ENCODE measurements at regions not wholly inside any gene's neighbourhood (a gene's known extent, or its start where the extent isn't known, plus 50 kb on each side); places are given as distances from the start of the nearest gene placed in this dataset.
"Not testable (repeated sequence)": the region's sequence is repeated elsewhere in the genome, so short reads cannot be mapped to it uniquely, and the experiment has no call there.

DNA sequence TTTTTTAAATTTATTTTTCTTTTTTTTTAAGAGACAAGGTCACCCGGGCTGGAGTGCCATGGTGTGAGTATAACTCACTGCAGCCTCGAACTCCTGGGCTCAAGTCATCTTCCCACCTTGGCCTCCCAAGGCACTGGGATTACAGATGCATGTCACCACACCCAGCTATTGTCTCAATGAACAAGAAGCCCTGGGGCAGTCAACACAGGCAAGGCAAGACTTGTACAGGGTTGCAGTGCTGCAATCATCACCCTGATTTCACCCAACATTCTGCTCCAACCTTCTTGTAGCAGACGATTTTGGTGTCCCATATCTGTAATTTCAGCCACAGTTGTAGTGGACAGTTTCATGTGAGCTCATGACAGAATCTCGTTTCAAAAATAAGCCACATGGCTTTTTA lies 205.8 kb upstream of the KIF2A start:
- ChIA-PET POLR2A (no interaction called here), CTCF (no interaction called here)
- no peak for DNase-seq (ENCODE audit: extremely low spot score)

DNA sequence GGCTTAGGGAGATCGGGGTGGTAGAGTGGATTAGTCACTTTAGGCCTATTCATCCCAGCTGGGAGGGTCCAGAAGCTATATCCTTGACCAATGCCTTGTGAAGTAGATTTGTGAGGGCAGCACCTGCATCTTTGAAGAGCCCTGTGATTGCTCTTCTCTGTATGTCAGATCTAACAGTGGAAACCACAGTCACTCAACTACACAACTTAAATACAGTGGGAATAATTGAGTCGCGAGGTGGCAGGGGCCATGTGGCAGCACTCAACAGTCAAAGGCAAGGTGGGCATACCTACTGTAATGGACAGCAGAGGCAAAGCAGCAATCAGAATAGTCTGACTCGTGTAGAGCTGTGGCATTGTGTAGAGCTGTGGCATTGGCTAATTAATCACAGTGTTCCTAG lies 202.1 kb upstream of the KIF2A start:
- POLR2A ChIA-PET; DNase-seq (ENCODE audit: extremely low spot score): not testable (repeated sequence)
- CTCF ChIA-PET: interaction anchor here (1.1 kb wide), 1 partner anchor 12 kb away, joined by 3 read pairs; no protein-coding TSS in a partner anchor

More for the DNA sequence above, 205.8 kb upstream of the KIF2A start:
- TF ChIP-seq, protein P1, sequence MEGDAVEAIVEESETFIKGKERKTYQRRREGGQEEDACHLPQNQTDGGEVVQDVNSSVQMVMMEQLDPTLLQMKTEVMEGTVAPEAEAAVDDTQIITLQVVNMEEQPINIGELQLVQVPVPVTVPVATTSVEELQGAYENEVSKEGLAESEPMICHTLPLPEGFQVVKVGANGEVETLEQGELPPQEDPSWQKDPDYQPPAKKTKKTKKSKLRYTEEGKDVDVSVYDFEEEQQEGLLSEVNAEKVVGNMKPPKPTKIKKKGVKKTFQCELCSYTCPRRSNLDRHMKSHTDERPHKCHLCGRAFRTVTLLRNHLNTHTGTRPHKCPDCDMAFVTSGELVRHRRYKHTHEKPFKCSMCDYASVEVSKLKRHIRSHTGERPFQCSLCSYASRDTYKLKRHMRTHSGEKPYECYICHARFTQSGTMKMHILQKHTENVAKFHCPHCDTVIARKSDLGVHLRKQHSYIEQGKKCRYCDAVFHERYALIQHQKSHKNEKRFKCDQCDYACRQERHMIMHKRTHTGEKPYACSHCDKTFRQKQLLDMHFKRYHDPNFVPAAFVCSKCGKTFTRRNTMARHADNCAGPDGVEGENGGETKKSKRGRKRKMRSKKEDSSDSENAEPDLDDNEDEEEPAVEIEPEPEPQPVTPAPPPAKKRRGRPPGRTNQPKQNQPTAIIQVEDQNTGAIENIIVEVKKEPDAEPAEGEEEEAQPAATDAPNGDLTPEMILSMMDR (IDR thresholded peaks at IDR 0.05; ENCODE audit: control extremely low read depth, extremely low read depth, low read depth, missing control alignments): no peak

DNA sequence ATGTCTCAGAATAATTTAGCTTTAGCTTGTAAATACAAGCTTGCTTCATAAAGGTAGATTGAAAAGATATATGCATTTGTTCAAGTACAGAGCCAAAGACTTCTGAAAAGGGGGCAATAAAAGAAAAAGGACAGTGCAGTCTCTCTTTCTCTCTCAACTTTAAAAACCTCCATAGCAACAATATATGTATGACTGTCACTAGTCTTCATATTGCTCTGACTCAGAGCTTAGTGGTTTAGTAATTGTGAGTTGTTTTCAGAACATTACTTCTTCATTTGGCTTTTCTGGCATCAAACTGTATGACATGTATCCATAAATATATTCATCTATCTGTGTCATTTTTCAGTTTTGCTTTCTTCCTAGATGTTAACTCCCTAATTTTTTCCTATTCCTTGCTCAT lies 194.6 kb upstream of the KIF2A start:
- CTCF ChIA-PET: no interaction called here

DNA sequence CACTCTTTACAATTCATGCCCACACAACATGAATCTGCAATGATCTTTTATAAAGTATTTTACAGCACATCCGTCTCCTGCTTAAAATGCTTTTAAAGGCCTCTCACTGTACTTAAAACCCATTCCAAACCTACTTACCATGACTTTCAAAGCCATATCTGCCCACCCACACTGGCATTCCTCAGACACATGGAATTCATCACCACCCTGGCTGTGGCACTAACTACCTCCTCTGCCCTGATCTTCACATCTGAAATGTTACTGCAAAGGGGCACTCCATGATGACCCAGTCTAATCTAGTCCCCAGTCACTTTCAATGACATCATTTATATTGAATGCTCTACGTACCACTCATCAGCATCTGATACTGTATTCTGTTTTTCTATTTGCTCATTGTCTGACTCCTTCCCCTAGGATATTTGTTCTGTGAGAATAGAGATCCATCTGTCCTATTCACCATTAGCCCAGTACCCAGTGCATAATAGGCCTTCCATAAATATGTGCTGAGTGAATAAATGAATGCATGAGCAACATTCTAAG lies 193.2 kb upstream of the KIF2A start:
- TF ChIP-seq, protein P1 (IDR thresholded peaks at IDR 0.05; ENCODE audit: control extremely low read depth, extremely low read depth, low read depth, missing control alignments): no peak
- CTCF ChIA-PET: no interaction called here
- POLR2A ChIA-PET: no interaction called here
- no peak for DNase-seq (ENCODE audit: extremely low spot score)

More for the DNA sequence above, 194.6 kb upstream of the KIF2A start:
- TF ChIP-seq, protein P1 (IDR thresholded peaks at IDR 0.05; ENCODE audit: control extremely low read depth, extremely low read depth, low read depth, missing control alignments): no peak
- POLR2A ChIA-PET: no interaction called here
- DNase-seq (ENCODE audit: extremely low spot score): no peak

DNA sequence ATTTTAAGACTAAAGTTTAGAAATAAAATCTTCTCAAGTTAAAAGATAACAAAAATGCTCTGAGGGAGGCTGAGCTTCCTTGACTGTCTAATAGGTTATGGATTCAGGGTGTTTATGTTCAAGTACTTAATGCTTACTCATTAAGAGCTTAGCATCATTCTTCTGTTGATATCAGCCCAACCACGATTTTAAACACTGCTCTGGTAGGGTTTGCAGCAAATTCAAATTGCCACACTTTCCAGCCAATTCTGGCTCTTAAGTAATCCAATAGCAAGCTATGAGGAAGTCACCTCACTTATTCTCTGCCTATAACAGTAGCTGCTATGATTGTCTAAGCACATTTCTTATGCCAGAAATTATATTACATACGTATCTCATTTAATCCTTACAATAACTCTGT lies 191.0 kb upstream of the KIF2A start:
- TF ChIP-seq, protein P1 (IDR thresholded peaks at IDR 0.05; ENCODE audit: control extremely low read depth, extremely low read depth, low read depth, missing control alignments): no peak
- no peak for DNase-seq (ENCODE audit: extremely low spot score)
- ChIA-PET CTCF (interaction anchor here (1.4 to 1.5 kb wide), 3 partner anchors 10 to 13 kb away, joined by 3 read pairs; no protein-coding TSS in a partner anchor), POLR2A (no interaction called here)

DNA sequence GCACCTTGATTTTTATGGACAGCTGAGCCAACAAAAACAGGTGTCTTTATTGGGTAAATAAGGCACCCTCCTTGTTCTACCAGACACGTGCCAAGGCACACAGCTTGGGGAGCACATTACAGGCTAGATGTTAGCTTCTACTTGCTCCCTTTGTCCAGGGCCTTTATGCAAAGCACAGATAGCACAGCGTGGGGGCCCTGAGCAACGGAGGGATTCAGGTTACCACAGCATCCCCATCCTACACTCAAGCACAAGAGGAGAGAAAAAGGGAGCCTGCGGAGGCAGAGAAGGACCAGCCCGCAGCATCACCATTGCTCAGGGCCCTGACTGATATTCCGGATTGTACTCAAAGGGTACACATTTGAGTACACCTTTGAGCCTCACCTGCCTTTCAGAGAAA lies 181.7 kb upstream of the KIF2A start:
- POLR2A ChIA-PET: no interaction called here
- DNase-seq (ENCODE audit: extremely low spot score): no peak
- TF ChIP-seq, protein P1 (IDR thresholded peaks at IDR 0.05; ENCODE audit: control extremely low read depth, extremely low read depth, low read depth, missing control alignments): no peak
- CTCF ChIA-PET: no interaction called here

DNA sequence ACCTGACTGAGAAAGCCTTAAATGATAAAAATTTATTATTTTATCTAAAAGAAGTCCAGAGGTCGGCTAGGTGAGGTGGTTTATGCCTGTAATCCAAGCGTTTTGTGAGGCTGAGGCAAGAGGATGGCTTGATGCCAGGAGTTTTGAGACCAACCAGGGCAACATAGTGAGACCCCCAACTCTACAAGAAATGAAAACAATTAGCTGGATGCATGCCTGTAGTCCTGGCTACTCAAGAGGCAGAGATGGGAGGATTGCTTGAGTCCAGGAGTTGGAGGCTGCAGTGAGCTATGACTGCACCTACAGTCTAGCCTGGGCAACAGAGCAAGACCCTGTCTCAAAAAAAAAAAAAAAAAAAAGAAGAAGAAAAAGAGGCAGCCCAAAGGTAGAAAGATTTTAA lies 179.9 kb upstream of the KIF2A start:
- ChIA-PET CTCF (interaction anchor here (2.3 kb wide), 1 partner anchor 17 kb away, joined by 7 read pairs; no protein-coding TSS in a partner anchor), POLR2A (no interaction called here)
- TF ChIP-seq, protein P1 (IDR thresholded peaks at IDR 0.05; ENCODE audit: control extremely low read depth, extremely low read depth, low read depth, missing control alignments): no peak
- no peak for DNase-seq (ENCODE audit: extremely low spot score)

Data from GM10248 (cell line).